Cardiac fibroblast (primary cell): ENCODE measurements at regions not wholly inside any gene's neighbourhood (a gene's known extent, or its start where the extent isn't known, plus 50 kb on each side); places are given as distances from the start of the nearest gene placed in this dataset.

Experiments
- DNase-seq, 2 donors: peaks; one replicate each; pipeline versions ENCODE4 v3.0.0 to v3.0.0-alpha.2; 2010; ENCODE audit warnings: low read depth in 2 of 2
- H3K4me3 ChIP-seq, 2 donors: replicated peaks in 1 of 2; 1 replicate in 1 of 2; 2 replicates in 1 of 2; pipeline ENCODE4 v1.5.1; 2011; ENCODE audit warnings: low read depth in 2 of 2, low read length in 2 of 2, mild to moderate bottlenecking in 2 of 2, moderate library complexity in 1 of 2
- CTCF ChIP-seq: IDR thresholded peaks from one replicate; pipeline ENCODE4 v1.5.1; 2011; ENCODE audit warnings: low read depth, mild to moderate bottlenecking, low read length, inconsistent platforms

DNA sequence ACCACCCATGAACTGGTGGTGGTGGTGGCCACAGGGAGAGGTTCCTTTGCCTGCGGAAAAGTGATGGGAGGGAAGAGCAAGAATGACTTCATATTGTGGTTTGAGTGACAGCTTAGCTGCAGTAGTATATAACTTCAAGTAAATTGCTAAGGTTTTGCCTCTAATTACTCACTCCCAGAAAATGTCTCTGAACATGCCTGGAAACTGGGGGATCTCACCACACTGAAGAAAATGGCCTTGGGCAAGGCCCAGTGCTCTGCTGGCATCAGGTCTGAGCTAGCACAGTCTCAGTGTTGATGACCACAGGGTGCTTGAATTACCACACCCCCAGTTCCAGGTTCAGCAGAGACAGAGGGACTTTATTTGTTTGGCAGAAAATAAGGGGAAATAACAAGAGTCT lies 2085.4 kb downstream of the ARAP2 start:
- TF ChIP-seq CTCF, result no peak
- DNase-seq, result no peak
- H3K4me3 ChIP-seq, result no peak overlapping the region

DNA sequence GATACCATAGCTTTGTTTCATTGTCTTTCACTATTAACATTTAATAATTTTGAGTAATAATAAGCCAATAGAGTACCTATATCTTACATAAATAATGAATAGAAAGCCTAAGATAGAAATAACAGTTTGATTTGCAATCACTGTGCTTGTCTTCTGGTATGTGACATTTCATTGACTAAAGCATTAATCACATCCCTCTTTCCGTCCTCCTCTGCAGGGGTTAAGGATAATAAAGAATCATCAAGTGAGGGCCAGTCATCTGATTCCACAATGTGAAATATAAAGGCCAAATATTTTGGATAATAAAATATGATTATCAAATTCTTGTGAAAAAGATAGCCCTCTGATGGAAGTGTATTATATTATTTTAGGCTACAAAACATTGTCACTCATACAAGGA lies 2073.4 kb downstream of the ARAP2 start:
- peak in 1 of 2 donors; percentile 74 for DNase-seq
- H3K4me3 ChIP-seq, result no peak overlapping the region
- no peak for TF ChIP-seq CTCF

GRCh38 chr4:34176609-34177008 lies 2067.7 kb downstream of the ARAP2 start:
- DNase-seq, result no peak
- no peak overlapping the region for H3K4me3 ChIP-seq
- no peak for TF ChIP-seq CTCF

GRCh38 chr4:34178476-34178875 lies 2065.8 kb downstream of the ARAP2 start:
- no peak for DNase-seq
- no peak for TF ChIP-seq CTCF
- H3K4me3 ChIP-seq, result no peak overlapping the region

GRCh38 chr4:34181311-34181841 lies 2062.9 kb downstream of the ARAP2 start:
- peak; percentile 91 to 95 for DNase-seq
- no peak for TF ChIP-seq CTCF
- H3K4me3 ChIP-seq, result no peak overlapping the region

GRCh38 chr4:34181891-34182290 lies 2062.4 kb downstream of the ARAP2 start:
- TF ChIP-seq CTCF, result no peak
- DNase-seq, result peak; percentile 77 to 92
- H3K4me3 ChIP-seq, result no peak overlapping the region

DNA sequence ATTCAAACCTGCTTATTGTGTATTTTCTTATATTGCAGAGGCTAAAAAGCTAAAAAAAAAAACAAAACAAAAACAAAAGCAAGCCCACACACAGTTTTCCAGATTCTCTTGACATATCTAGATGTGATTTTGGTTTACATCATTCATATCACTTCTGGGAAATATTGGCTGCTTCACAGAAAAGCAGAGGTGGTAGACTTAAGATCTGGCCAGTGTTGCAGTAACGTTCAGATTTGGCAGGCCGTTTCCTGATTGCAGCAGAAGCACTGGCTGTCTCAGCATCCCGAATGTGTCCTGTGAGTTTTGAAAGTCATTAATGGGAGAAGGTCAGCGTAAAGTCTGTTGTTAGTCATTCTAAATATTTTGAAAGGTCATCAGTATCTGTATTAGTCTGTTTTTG lies 2062.0 kb downstream of the ARAP2 start:
- DNase-seq, result peak; percentile 77 to 89
- no peak for TF ChIP-seq CTCF
- no peak overlapping the region for H3K4me3 ChIP-seq
